ENCODE measurements at regions not wholly inside any gene's neighbourhood (a gene's known extent, or its start where the extent isn't known, plus 50 kb on each side); places are given as distances from the start of the nearest gene placed in this dataset.

DNA sequence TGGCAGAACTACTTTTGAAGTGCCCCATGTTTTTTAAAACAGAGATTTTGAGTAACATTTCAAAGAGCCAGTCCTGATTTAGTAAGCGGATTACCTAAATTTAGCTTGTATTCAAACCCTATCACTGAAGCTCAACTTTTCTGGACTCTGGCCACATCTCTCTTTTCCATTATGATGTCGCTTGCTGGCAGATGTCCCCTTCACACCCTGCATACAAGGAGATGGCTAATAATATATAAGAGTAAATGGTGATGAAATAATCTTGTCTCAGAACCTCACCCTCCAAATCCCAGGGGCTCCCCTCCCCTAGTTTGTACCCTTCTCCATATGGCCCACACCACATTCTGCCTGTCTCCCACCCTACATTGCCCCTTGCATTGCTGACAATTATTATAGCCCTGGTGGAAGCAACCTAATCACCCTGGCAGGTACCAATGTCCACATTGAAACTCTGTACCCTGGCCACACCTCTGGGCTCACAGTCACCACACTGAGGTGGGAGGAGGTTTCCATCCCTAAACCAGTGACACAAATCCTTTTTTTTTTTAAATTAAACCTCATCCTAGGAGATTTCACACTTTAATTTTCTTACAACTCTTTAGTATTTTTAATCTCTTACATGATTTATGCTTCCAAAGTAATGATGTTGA is 106.0 kb upstream of the SYT6 start:
- no peak overlapping the region for H3K27ac ChIP-seq
- H3K27me3 ChIP-seq: peaks cover 0 to 20% of the 10 kb centered on the region in 2 donors
- no peaks in the 10 kb centered on the region for H3K4me1 ChIP-seq
- TF ChIP-seq, protein P1, sequence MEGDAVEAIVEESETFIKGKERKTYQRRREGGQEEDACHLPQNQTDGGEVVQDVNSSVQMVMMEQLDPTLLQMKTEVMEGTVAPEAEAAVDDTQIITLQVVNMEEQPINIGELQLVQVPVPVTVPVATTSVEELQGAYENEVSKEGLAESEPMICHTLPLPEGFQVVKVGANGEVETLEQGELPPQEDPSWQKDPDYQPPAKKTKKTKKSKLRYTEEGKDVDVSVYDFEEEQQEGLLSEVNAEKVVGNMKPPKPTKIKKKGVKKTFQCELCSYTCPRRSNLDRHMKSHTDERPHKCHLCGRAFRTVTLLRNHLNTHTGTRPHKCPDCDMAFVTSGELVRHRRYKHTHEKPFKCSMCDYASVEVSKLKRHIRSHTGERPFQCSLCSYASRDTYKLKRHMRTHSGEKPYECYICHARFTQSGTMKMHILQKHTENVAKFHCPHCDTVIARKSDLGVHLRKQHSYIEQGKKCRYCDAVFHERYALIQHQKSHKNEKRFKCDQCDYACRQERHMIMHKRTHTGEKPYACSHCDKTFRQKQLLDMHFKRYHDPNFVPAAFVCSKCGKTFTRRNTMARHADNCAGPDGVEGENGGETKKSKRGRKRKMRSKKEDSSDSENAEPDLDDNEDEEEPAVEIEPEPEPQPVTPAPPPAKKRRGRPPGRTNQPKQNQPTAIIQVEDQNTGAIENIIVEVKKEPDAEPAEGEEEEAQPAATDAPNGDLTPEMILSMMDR (IDR thresholded peaks at IDR 0.05): no peak
- no peak for DNase-seq
- H3K36me3 ChIP-seq: no peaks in the 10 kb centered on the region
- no peak overlapping the region for H3K4me3 ChIP-seq
- intact Hi-C loops (cut with DNase I; ENCODE audit: low total_unique reads): no loop called here
- H3K9me3 ChIP-seq: peaks cover 0 to under 1% (median 0%) of the 10 kb centered on the region in 3 donors

DNA sequence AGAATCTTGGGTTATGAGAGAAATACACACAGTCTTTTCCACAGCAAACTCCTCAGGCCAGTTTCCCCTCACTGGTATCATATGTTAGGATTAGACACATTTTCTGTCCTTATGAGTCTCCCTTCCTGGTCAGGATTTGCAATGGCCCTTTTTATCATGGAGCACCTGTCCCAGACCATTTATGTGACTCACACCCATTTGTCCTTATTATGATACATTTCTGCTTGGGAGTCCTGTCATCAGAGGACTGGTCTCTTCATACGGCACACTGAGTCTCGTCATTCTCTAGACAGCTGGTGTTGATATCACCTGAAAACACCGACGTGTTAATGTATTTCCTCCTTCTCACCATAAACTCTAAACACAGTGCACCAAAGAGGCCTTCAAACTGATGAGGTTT is 105.0 kb upstream of the SYT6 start:
- no peak for DNase-seq
- no peak overlapping the region for H3K4me3 ChIP-seq

DNA sequence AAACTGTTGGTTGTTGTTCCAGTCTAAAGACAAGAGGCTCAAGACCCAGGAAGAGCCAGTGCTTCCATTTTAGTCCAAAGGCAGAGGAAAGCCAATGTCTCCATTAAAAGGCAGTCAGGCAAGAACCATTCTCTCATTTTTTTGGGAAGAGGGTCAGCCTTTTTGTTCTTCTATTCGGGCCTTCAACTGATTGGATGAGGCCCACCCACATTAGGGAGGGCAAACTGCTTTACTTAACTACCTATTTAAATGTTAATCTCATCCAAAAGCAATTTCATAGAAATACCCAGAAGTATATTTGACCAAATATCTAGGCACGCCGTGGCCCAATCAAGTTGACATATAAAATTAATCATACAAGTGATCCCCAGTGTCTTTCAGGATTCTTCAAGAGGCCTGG is 104.4 kb upstream of the SYT6 start:
- Histone ChIP-seq H3K36me3 (no peaks in the 10 kb centered on the region), H3K4me3 (no peak overlapping the region), H3K4me1 (no peaks in the 10 kb centered on the region), H3K27me3 (peaks cover 0 to 20% of the 10 kb centered on the region in 2 donors), H3K9me3 (peaks cover 0 to 9% (median 5%) of the 10 kb centered on the region in 3 donors), H3K27ac (no peak overlapping the region)
- TF ChIP-seq, protein P1 (IDR thresholded peaks at IDR 0.05): no peak
- intact Hi-C loops (cut with DNase I; ENCODE audit: low total_unique reads): no loop called here
- no peak for DNase-seq

More for the DNA sequence above, 105.0 kb upstream of the SYT6 start:
- Histone ChIP-seq H3K27me3 (peaks cover 0 to 20% of the 10 kb centered on the region in 2 donors), H3K36me3 (no peaks in the 10 kb centered on the region), H3K27ac (no peak overlapping the region), H3K4me1 (no peaks in the 10 kb centered on the region), H3K9me3 (peaks cover 0 to 9% (median 5%) of the 10 kb centered on the region in 3 donors)
- intact Hi-C loops (cut with DNase I; ENCODE audit: low total_unique reads): no loop called here
- TF ChIP-seq, protein P1 (IDR thresholded peaks at IDR 0.05): no peak

DNA sequence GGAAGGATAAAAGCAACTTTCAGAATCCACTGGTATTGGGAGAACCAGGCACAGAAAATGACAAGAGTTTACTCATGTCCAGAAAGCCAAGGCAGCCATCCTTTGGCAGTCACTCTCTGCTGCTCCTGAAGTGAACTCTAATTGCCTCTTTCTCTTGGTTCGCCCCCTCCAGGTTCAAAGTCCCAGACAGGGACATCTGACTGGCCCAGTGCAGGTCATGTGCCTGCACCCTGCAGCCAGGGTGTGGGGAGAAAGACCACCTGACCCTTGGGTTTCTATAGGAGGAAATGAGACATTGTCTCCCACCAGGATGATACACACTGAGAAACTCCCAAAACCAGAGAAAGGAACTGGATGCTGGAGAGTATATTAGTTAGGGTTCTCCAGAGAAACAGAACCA is 103.9 kb upstream of the SYT6 start:
- Histone ChIP-seq H3K4me1 (no peaks in the 10 kb centered on the region), H3K9me3 (peaks cover 0 to 9% (median 5%) of the 10 kb centered on the region in 3 donors), H3K4me3 (no peak overlapping the region), H3K27me3 (peaks cover 0 to 20% of the 10 kb centered on the region in 2 donors), H3K36me3 (no peaks in the 10 kb centered on the region), H3K27ac (no peak overlapping the region)
- intact Hi-C loops (cut with DNase I; ENCODE audit: low total_unique reads): no loop called here
- TF ChIP-seq, protein P1 (IDR thresholded peaks at IDR 0.05): no peak
- no peak for DNase-seq

DNA sequence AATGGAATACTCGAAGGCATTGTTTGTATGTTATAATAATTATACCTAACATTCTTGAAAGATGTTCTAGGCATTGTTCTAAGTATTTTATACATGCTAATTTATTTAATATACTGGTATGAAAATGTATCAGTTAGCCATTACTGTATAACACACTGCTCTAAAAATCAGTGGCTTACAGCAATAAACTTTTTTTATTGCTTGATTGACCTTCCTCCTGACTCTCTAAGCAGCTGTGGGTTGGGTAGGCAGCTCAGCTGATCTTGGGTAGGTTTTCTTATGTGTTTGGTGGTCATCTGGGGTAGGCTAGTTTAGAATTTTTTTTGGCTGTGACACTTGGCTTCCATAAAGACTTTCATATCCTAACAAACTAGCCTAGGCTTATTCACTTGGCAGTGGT is 100.2 kb upstream of the SYT6 start:
- no peak overlapping the region for H3K4me3 ChIP-seq
- no peaks in the 10 kb centered on the region for H3K4me1 ChIP-seq
- no peak for DNase-seq
- H3K27me3 ChIP-seq: no peaks in the 10 kb centered on the region
- peaks cover 0 to 9% (median 5%) of the 10 kb centered on the region in 3 donors for H3K9me3 ChIP-seq
- H3K36me3 ChIP-seq: no peaks in the 10 kb centered on the region
- intact Hi-C loops (cut with DNase I; ENCODE audit: low total_unique reads): no loop called here
- H3K27ac ChIP-seq: no peak overlapping the region
- TF ChIP-seq, protein P1 (IDR thresholded peaks at IDR 0.05): no peak
